ENCODE measurements at regions not wholly inside any gene's neighbourhood (a gene's known extent, or its start where the extent isn't known, plus 50 kb on each side); places are given as distances from the start of the nearest gene placed in this dataset.

DNA sequence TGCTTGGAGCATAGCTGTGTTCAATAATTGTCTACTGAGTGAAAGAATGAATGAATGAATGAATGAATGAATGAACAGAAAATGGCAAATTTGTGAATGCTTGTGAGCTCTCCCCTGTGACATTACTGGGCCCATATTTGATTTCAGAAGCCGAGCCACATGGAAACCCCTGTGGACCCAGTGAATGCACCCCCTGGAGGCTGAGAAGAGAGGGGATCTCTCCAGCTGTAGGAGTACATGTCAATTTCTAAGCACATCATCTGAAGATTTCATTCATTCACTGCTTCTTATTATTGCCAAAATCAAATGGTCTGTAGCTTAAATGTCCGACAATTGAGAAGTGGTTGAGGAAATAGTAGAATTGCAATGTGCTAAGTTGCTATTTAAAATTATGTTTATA, 58.3 kb upstream of the DOCK1 start:
- DNase-seq (ENCODE audit: low read depth in 2 of 2) = no peak

DNA sequence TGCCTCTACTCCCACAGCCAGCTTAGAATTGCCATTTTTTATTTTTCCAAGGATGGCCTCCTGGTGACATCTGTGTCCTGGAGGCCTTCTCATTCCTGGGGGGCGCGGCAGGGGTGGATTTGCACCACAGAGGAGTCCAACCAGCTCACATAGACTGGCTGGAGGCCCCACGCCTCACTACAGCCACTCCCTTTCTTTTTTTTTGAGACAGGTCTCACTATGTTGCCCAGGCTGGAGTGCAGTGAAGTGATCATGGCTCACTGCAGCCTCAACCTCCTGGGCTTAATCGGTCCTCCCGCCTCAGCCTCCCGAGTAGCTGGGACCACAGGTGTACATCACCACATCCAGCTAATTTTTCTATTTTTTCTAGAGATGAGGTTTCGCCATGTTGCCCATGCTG, 57.6 kb upstream of the DOCK1 start:
- DNase-seq (ENCODE audit: low read depth in 2 of 2) = no peak

GRCh38 chr10:126849646-126850045, 55.6 kb upstream of the DOCK1 start:
- no peak for DNase-seq (ENCODE audit: low read depth in 2 of 2)

DNA sequence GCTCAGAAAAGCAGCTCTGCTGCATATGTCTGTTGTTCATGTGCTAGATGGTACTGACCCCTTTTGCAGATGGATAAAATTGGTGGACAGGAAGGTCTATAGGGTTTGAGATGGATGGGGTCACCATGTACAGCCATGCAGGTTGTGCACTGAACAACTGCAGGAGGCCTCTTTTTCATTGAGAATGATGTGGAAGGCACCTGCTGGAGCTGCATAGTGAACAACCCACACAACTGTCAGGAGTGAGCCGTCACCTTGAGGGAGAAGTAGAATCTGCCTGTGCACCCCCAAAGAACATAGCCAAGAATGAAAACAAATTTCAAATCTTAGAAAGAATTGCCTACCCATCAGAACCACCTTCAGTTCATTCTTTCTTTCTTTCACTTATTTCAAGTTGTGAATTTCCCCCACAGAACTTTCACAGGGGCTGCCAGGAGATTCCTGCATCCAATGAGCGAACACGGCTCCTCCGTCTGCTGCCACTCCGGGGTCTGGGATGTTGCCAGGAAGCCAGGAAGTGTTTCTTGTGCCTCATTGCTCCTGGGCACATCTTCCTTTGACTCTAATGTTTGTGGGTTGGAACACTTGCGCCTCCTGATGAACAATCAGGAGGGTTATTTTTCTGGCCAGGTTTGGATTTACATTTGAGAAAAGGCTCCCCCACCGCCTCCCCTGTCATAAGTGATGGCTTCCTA, 53.7 kb upstream of the DOCK1 start:
- DNase-seq (ENCODE audit: low read depth in 2 of 2) = no peak

GRCh38 chr10:126854726-126855495, 50.3 kb upstream of the DOCK1 start:
- no peak for DNase-seq (ENCODE audit: low read depth in 2 of 2)
